GM18505 (cell line): ENCODE measurements at regions not wholly inside any gene's neighbourhood (a gene's known extent, or its start where the extent isn't known, plus 50 kb on each side); places are given as distances from the start of the nearest gene placed in this dataset.
"Not testable (repeated sequence)": the region's sequence is repeated elsewhere in the genome, so short reads cannot be mapped to it uniquely, and the experiment has no call there.

Source experiments
- ATAC-seq: cut with Tn5 transposase; IDR thresholded peaks from one replicate; pipeline ENCODE4 v1.9.1; 2021; ENCODE audit not compliant: unreplicated experiment
- POLR2A ChIP-seq: IDR thresholded peaks from 4 replicates; pipeline ENCODE4 v1.6.1; 2011; ENCODE audit warnings: borderline replicate concordance; ENCODE audit not compliant: insufficient read depth, insufficient read length; ENCODE audit errors: extremely low read depth

DNA sequence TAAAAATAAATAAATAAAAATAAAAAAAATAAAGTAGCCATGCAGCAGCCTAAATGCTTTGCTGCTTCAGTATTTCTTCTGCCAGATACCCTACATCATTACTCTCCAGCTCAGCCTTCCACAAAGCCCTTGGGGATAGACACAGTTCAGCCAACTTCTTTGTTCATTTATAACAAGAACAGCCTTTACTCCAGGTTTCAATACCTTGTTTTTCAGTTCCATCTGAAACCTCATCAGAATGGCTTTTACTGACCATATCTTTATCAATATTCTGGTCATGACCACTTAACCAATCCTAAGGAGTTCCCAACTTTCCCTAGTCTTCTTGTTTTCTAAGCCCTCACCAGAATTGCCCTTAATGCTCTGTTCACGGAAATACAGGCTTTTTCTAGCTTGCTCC, 128.3 kb upstream of the MED14 start:
- no peak for TF ChIP-seq POLR2A
- no peak for ATAC-seq

DNA sequence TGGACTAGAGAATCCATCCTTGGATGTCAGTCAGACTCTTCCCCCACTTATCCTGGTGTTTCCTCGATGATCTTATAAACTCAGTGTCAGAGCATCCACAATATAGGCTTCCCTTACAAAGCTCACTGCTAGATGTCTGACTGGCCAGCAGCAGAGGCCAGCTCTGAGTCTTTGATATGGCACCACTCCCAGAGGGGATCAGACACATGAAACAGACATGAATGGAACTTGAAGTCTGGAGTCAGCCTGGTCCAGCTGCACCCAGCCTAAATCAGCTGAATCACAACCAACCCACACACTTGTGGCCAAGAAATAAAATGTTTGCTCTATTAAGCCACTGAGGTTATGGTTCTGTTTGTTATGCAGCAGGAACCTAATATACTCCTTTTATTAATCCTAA, 129.6 kb upstream of the MED14 start:
- ATAC-seq = no peak
- TF ChIP-seq POLR2A = no peak

DNA sequence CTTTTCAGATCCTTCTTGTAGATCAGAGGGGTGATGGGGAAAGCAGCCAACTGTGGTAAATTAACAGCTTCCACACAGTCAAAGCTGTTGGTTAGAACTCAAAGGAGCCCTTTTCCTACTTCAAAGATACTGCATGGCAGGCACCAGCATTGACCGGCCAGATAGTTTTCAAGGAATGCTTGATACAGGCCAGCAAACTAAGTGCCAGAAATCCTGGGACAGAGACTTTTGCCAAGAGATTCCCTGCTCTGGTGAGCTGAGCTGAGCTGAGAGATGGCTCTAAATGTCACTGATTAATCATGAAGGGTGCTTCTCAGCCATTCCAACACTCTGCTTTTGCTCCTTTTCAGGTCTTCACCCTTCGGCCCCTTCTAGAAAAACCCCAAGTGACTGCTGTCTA, 131.6 kb upstream of the MED14 start:
- no peak for TF ChIP-seq POLR2A
- ATAC-seq = no peak

DNA sequence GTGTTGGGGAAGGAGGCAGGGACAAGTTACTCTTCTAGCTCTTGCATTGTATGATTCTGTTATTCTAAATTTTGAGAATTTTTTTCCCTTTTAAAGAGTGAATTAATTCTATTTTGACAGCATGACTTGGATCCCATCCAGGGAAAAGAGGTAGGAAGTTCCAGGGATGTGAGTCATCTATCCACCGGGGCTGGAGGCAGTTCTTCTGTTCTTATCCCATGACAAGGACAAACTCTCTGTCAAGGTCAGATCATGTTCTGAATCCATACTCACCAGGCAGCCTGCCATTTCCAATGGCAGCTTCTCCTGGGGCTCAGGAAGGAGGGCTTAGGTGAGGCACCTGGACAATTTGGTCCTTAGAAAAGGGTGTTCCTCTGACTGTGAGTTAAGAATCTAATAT, 132.0 kb upstream of the MED14 start:
- TF ChIP-seq POLR2A = no peak

DNA sequence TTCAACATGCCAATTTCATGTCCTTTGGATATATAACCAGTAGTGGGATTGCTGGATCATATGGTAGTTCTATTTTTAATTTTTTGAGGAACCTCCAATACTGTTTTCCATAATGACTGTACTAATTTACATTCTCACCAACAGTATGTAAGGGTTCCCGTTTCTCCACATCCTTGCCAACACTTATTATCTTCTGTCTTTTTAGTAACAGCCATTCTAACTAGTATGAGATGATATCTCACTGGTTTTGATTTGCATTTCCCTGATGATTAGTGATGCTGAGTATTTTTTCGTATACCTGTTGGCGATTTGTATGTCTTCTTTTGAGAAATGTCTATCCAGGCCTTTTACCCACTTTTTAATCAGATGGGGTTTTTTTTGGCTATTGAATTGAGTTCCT, 133.5 kb upstream of the MED14 start:
- ATAC-seq = no peak

More for the DNA sequence above, 132.0 kb upstream of the MED14 start:
- ATAC-seq = no peak

DNA sequence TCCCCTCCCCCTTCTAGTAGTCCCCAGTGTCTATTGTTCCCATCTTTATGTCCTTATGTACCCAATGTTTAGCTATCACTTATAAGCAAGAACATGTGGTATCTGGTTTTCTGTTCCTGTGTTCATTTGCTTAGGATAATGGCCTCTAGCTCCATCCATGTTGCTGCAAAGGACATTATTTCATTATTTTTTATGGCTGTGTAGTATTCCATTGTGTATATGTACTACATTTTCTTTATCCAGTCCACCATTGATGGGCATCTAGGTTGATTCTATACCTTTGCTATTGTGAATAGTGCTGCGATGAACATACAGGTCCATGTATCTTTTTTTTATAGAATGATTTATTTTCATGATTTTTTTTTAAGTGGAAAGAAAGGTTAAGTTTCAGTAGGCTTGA, 135.6 kb upstream of the MED14 start:
- ATAC-seq = not testable (repeated sequence)

More for the DNA sequence above, 133.5 kb upstream of the MED14 start:
- no peak for TF ChIP-seq POLR2A

DNA sequence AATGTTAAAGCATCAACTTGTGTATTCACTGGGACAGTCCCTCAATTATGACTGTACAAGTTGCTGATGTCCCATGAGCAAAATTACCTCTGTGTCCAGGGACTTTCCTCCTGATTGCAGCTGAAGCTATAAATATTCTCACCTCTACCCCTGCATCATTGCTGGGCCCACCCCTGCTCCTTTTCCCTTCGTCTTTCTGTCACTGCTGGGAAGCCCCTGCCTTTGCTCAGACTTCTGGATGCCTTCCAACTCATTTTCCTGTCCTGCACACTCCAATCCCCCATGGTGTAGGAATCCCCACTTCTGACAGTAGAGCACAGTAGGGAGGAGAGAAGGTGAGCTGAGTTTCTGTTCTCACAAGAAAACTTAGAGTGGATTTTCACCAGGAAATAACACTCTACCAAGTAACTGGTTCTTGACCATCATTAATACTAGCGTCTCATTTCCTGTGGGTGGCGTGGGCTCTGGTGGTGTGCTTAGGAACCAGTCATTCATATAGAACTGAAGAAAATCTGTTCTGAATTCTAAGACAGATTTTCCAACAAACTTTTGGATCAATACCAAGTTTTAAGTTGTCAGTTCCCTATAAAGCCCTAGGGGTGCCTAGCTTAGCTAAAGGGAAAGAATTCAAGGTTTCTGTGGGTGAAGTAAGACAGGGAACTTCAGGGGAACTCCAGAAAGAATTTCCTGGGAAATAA, 136.2 kb upstream of the MED14 start:
- no peak for TF ChIP-seq POLR2A
- ATAC-seq = peak; percentile 69

DNA sequence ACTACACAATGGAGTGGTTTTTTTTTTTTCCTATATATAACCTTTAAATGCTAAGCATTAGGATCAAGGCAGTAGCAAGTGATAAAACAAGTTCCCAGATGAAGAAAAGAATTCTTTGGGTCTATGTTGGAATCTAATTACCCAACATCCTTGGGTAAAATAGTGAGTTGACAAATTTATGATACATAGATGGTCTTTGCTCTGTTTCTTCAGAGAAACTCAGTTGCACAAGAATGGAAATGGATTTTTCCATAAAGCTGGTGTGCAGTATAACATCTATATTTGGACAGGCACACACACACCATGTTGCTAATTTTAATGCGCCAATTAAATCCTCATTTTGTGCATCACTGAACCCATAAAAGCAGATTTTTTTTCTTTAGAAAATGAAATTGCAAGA, 137.0 kb upstream of the MED14 start:
- no peak for TF ChIP-seq POLR2A
- no peak for ATAC-seq

DNA sequence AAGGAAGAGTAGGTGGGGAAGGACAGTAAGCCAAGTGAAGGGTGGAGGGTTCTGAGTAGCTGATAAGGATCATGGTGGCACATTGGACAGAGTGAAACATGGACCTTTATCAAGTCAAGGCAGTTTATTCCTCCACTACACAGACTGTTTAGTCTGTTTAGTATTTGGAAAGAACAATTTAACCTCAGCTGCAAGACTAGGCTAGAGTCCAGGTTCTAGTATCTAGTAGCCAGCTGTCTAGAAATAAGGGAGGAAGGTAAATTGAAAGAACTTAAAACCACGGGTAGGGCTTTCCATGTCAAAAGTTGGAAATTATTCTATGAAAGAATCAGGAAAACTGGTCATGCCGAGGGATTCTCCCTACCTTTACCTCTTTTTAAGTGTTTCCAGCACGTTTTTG, 140.1 kb upstream of the MED14 start:
- no peak for TF ChIP-seq POLR2A
- ATAC-seq = no peak

DNA sequence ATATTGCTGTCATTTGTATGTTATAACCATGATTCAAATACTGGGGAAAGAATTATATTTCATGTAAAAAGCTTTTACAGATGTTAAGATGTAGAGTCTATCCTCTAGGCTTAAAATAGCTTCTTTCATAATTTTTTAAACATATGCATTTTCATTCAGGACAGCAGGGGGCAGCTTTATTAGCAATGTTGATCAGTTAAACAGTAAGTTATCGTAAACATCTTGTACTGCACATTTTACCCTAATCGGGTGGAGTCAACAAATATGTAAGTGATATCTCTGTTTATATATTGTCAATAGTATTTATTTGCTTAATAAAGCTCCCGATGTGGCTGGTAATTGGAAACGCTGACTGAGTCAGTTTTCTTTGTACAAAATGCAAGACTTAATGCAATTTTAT, 142.5 kb upstream of the MED14 start:
- no peak for TF ChIP-seq POLR2A
- no peak for ATAC-seq

DNA sequence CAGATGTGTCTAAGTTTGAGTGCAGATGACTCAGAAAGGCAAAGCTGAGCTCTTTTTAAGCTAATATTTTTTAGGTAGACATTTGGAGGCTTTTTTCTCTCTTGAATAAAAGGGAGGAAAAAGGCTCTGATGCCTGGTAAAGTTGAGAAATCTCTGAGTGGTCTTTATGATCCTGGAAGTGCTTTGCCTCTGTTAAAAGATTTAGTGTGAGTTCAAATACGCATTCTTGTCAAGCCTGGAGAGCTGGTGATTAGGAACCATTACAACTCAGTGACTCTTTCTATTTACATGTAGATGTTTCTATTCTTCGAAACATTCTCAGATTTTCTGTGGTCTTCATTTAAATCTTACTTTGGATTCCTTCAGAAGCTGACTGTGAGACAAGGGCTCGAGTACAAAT, 143.4 kb upstream of the MED14 start:
- TF ChIP-seq POLR2A = no peak
- no peak for ATAC-seq

DNA sequence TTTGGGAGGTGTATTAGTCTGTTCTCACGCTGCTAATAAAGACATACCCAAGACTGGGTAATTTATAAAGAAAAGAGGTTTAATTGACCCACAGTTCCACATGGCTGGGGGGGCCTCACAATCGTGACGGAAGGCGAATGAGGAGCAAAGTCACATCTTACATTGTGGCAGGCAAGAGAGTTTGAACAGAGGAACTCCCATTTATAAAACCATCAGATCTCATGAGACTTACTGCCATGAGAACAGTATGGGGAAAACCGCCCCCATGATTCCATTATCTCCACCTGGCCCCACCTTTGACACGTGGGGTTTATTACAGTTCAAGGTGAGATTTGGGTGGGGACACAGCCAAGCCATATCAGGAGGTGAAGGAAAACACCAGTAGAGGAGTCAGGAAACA, 143.8 kb upstream of the MED14 start:
- not testable (repeated sequence) for ATAC-seq

DNA sequence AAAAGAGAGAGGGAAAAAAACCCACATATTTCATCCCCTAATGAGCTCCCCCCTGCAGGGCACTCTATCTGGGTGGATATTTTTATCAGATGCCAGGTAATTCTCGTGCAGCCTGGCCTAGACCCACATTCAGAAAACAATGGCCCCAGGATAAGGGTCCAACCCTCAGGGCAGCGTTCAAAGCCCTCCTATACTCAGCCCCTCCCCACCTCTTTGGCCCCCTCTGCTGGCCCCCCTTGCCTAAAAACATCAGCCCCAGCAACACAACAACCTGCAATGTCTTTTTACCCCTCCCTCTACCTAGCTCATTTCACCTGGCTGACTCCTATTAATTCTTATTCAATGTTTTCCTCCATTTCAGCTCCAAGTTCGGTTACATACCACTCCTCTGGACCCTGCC, 145.4 kb upstream of the MED14 start:
- no peak for ATAC-seq
- no peak for TF ChIP-seq POLR2A

DNA sequence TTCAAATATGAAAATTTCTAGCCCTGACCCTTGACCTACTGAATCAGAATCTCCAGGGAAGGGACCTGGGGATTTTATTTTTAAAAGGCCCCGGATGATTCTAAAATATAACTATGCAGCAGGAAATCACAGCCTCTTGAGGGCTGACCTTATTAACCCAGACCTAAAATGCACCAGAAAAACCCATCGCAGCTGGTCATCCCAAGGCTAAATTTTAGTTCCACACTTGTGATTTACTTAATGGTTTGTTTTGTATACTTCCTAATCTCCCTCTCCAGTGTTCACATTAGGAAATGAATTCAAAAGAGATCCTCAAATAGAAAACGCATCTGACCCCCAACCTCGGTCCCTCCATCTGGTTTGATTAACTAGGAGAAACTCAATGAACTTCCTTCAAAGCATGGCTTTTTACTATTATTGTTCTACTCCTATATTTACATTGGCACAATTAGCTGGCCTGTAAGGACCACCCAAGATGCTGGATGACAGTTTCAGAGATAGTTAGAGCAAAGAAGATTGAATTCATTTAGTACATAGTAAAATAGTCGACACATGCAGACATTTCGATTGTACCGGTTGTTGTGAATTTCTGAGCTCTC, 147.8 kb upstream of the MED14 start:
- TF ChIP-seq POLR2A = no peak
- ATAC-seq = no peak

DNA sequence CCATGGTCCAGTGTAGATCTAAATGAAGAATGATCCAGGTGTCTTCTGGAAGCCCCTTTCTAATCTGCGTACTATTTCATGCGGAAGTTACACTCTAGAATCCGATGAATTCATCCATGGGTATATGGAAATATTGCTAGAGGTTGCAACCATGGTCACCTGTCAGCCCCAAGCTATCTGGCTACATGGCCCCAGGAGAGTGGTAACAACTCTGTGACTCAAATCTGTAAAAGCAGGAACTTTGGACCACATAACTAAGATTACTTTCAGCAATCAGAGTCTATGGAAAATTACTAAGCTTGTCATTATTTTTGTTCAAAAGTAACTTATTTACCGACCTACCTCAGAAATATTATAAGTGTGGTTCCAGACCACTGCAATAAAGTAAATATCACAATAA, 150.6 kb upstream of the MED14 start:
- no peak for TF ChIP-seq POLR2A

More for the DNA sequence above, 150.6 kb upstream of the MED14 start:
- ATAC-seq = no peak
